HG03575 (cell line): ENCODE measurements at regions not wholly inside any gene's neighbourhood (a gene's known extent, or its start where the extent isn't known, plus 50 kb on each side); places are given as distances from the start of the nearest gene placed in this dataset.

Experiments used
- ATAC-seq: cut with Tn5 transposase; IDR thresholded peaks from one replicate; pipeline ENCODE4 v1.9.1; 2021; ENCODE audit not compliant: unreplicated experiment, insufficient number of reproducible peaks, low FRiP score; ENCODE audit errors: extremely low read depth

DNA sequence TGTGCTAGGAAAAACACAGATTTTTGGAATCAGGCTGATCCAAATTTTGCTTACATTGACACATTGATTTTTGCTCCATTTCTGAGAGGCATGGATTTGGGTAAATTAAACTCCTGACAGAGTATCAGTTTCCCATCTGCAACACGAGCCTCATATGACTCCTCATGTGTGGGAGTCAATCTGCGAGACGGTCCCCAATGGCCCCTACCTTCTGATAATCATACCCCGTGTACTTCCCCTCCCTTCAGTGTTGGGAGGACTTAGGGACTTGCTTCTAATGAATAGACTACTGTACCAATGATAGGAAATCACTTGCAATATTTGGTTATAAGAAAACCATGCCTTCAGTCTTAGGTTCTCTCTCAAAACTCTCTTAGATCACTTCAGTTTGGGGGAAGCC is 302.7 kb downstream of the ETS1 start:
- ATAC-seq = no peak

GRCh38 chr11:128283451-128283850 is 303.9 kb downstream of the ETS1 start:
- no peak for ATAC-seq

- ATAC-seq = no peak
Measured at GRCh38 chr11:128282053-128282452, 305.3 kb downstream of the ETS1 start.

GRCh38 chr11:128279866-128280265 is 307.5 kb downstream of the ETS1 start:
- no peak for ATAC-seq

- ATAC-seq = no peak
Measured at GRCh38 chr11:128273736-128274135, 313.6 kb downstream of the ETS1 start.

GRCh38 chr11:128271401-128271800 is 316.0 kb downstream of the ETS1 start:
- ATAC-seq = no peak

DNA sequence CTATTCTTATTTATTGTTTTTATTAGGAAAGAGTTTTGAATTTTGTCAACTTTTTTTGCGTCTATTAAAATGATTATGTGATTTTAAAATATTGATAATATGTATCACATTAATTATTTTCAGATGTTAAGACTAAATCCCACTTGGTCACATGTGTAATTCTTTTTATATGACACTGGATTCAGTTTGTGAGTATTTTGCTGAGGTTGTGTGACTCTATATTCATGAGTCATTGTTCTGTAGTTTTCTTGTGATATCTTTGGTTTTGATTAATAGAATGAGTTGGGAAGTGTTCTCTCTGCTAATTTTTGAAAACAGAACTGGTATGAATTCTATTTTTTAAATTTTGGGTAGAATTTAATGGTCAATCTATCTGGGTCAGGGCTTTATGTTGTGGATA is 317.9 kb downstream of the ETS1 start:
- ATAC-seq = no peak

DNA sequence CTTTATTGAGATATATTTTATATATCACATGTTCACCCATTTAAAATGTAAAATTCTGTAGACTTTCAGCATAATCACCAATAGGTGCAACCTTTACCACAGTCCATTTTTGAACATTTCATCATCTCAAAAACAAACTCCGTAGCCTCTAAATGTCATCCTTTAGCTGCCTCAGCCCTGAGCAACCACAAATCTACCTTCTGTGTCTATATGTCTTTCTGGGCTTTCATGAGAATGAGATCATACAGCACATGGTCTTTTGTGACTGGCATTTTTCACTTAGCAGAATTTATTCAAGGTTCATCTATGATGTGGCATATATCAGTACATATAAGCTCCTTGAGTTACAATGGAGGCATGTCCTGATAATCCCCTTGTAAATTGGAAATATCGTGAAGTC is 320.5 kb downstream of the ETS1 start:
- ATAC-seq = no peak

DNA sequence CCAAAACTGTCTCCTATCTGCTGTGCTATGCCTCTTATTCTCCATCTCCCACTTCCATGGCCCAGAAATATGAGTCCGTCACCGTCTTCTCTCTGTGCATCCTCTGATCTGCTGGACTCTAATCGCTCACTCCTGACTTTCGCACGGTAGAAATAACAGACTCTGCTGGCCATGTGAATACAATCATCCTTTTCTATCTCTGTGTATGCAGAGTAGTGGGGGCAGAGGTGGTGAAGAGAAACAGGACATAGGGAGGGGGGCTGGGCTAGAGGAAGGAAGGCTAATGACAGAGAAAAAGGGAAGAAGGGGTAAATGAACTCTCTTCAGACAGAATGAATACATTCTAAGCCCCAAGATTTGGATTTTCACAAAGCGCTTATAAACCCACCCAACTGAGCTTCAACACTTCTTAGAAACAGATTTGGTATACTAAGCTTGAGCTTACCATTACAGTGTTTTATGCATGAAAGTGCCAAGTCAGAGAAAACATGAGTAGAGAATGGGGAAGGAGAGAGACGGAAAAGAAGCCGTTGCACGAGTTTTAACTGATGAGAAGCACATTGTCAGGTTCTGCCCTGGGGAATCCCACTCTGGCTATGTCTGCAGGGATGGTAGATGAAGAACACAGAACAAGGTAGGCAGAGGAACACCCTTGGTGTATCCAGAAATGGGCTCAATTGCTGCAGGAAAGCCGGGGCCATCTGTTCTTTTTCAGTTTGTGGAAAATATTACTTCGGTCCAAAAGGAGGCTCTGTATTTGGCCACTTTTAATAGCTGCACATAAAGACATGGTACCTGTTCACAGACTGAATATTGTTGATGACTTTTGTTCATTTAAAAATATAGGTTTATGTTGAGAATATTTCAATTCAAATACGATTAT is 324.7 kb downstream of the ETS1 start:
- ATAC-seq = no peak

DNA sequence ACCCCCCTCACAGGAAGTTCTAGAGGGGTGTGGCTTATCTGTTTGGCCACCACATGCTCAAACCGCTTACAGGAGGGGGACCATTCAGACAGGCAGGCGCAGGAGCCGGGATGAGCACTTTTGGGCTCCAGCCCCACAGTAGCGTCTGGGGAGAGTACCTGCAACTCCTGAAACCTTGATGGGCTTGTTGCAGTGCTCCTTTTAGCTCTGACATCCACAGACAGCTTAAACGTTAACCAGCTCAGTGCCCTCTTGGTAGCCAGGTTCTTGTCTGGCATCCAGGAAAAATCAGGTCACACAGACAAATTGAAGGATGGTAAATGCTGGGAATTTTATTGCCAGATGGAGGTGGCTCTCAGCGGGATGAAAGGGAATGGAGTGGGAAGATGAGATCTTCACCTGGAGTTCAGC is 326.3 kb downstream of the ETS1 start:
- no peak for ATAC-seq

DNA sequence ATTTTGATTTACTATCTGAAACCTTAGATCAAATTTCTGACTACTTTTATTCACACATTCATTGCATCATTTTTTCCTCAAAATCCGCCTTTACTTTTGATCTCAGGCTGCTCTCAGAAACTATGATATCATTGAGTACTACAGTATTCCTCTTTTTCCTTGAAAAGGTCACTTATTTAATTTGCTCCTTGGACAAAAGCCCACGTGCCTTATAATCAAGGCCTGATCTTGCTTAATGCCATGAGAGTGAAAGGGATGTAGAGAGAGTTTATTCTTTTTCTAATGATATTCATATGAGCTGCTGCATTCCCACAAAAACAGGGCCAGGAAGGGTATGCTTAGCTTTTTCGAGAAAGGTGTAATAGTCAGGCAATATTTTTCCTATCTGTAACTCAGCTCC is 327.0 kb downstream of the ETS1 start:
- ATAC-seq = no peak

DNA sequence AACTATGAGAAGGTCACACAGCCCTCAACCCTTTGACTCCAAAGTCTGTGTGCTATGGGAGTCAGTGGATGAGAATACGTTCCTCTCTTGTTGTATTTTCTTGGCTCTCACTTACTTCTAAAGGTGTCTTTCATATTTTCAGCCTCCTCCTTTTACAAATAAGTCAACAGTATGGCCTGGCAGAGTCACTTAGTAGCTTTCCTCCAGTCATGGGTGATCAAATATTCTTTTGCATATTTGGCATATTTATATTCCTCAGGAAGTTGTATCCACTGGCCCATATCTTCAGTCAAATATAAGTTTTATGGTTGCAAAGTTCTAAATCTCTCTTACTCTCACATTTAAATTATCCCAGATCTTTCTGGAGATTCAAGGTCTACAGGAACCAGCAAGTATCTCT is 327.5 kb downstream of the ETS1 start:
- ATAC-seq = no peak

DNA sequence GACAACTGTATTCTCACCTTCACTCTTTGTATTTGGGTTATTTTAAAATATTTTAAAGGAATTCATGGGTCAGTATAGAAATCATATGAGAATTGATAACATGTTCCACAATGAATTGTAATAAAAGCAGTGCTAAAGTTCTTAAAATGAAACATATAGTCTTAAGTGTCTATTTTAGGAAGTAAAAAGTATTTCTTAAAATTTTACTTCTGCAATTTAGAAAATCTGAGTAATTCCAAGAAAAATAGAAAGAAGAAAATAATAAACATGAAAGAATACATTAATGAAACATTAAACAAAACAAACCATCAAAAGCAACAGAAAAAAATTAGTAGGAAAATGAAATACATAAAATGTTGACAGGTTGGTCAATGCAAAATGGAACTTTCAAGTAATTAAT is 332.4 kb downstream of the ETS1 start:
- ATAC-seq = no peak

- ATAC-seq = no peak
Measured at GRCh38 chr11:128251140-128251539, 336.2 kb downstream of the ETS1 start.

DNA sequence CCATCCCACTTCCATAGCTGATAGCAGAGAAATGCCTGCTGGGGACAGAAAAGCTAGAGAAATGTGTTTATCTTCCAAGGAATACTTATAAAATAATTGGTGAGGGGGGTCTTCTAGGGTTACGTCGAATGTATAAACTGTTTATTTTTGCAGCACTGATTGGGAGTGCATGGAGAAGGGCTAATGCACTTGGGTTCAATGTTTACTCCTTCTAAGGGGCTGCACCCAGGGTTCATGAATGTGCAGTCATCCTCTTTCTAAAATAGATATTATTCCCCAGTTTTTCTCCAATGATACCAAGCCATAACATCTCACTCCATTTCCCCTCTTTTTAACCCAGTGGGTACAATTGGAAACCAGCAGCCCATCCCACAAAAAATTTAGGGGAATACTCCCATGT is 336.9 kb downstream of the ETS1 start:
- no peak for ATAC-seq

- ATAC-seq = no peak
Measured at GRCh38 chr11:128246810-128247594, 340.4 kb downstream of the ETS1 start.

GRCh38 chr11:128246364-128246801 is 341.0 kb downstream of the ETS1 start:
- ATAC-seq = no peak

DNA sequence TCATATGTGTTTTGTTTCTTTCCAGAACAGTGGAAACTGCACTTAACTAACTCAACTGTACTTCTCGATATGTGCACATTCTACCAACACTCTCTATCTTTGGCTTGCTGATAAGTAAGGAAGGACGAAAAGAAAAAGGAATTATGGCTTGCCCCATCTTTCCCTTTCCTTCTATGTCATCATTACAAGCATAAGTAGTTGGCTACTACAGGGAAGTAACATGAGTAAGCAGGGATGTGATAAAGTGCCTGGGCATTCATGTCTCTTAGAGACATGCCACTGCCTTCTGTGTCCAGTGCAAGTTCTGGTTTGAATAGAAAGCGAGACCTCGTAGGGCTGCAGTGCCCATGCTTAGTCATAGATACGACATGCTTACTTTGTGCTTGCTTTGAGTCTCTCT is 342.5 kb downstream of the ETS1 start:
- ATAC-seq = no peak

DNA sequence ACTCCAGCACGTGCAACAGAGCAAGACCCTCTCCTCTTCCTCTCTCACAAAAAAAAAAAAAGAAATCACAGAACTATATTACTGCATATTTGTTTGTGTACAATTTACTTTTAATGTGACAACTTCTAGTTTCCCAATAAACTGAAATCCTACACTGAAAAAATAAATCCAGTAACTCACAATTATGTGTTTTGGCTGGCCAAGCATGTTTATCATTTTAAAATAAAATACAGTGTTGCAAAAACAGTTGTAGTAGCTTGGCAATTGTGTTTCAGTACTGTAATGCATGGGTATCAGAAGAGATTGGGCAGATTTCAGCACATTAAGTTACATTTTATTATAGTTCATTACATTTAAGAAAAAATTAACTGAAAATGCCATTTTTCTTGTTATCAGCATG is 344.9 kb downstream of the ETS1 start:
- no peak for ATAC-seq

DNA sequence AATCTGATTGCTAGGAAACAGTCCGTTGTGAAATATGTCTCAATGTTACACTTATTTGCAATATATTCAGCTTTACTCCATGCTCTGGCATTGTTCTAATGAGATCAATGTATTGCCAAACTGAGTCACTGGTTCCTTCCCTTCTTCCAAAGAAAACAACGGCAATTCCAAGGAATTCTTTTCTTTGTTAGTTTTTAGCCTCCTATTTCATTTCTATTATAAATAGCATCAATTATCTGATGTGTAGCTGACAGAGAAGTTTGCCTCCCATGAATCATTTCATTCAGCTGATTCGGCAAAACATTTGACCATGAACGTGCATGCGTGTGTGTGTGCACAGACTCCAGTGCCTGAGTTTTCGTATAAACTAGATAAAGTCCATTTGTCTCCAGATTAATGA is 346.8 kb downstream of the ETS1 start:
- ATAC-seq = no peak
